ENCODE measurements at regions not wholly inside any gene's neighbourhood (a gene's known extent, or its start where the extent isn't known, plus 50 kb on each side); places are given as distances from the start of the nearest gene placed in this dataset.

- no peaks in the 10 kb centered on the region for H3K4me1 Mint-ChIP-seq (ENCODE audit: low read depth)
- no peak overlapping the region for H3K27ac Mint-ChIP-seq
Observed at GRCh38 chrX:36753602-36754001, 254.6 kb upstream of the FAM47C start.

GRCh38 chrX:36787752-36788151 lies 220.4 kb upstream of the FAM47C start:
- H3K9me3 Mint-ChIP-seq = no peaks in the 10 kb centered on the region
- H3K27me3 Mint-ChIP-seq = no peaks in the 10 kb centered on the region
- intact Hi-C loops (cut with micrococcal nuclease) = no loop called here
- H3K4me3 Mint-ChIP-seq = no peak overlapping the region
- CTCF ChIA-PET = no interaction called here
- H3K27ac Mint-ChIP-seq = no peak overlapping the region
- H3K4me1 Mint-ChIP-seq (ENCODE audit: low read depth) = no peaks in the 10 kb centered on the region
- POLR2A ChIA-PET = no interaction called here
- no peak for DNase-seq
- H3K36me3 Mint-ChIP-seq = no peaks in the 10 kb centered on the region

More at GRCh38 chrX:36753602-36754001, 254.6 kb upstream of the FAM47C start:
- intact Hi-C loops (cut with micrococcal nuclease) = no loop called here
- Mint-ChIP-seq H3K36me3 (no peaks in the 10 kb centered on the region), H3K9me3 (no peaks in the 10 kb centered on the region), H3K27me3 (no peaks in the 10 kb centered on the region), H3K4me3 (no peak overlapping the region)
- POLR2A ChIA-PET = no interaction called here
- no peak for DNase-seq
- CTCF ChIA-PET = no interaction called here

GRCh38 chrX:36803151-36803550 lies 205.0 kb upstream of the FAM47C start:
- no peaks in the 10 kb centered on the region for H3K27me3 Mint-ChIP-seq
- no peaks in the 10 kb centered on the region for H3K4me1 Mint-ChIP-seq (ENCODE audit: low read depth)
- no peaks in the 10 kb centered on the region for H3K9me3 Mint-ChIP-seq
- H3K4me3 Mint-ChIP-seq = no peak overlapping the region
- H3K27ac Mint-ChIP-seq = no peak overlapping the region
- POLR2A ChIA-PET = no interaction called here
- intact Hi-C loops (cut with micrococcal nuclease) = no loop called here
- no peak for DNase-seq
- CTCF ChIA-PET = no interaction called here
- no peaks in the 10 kb centered on the region for H3K36me3 Mint-ChIP-seq

- no peaks in the 10 kb centered on the region for H3K9me3 Mint-ChIP-seq
- H3K27me3 Mint-ChIP-seq = no peaks in the 10 kb centered on the region
- intact Hi-C loops (cut with micrococcal nuclease) = no loop called here
- no peaks in the 10 kb centered on the region for H3K4me1 Mint-ChIP-seq (ENCODE audit: low read depth)
- CTCF ChIA-PET = no interaction called here
- no peak for DNase-seq
- no peaks in the 10 kb centered on the region for H3K36me3 Mint-ChIP-seq
- H3K4me3 Mint-ChIP-seq = no peak overlapping the region
- POLR2A ChIA-PET = no interaction called here
- no peak overlapping the region for H3K27ac Mint-ChIP-seq
Observed at GRCh38 chrX:36804066-36804465, 204.1 kb upstream of the FAM47C start.

- ChIA-PET CTCF (no interaction called here), POLR2A (no interaction called here)
- Mint-ChIP-seq H3K27me3 (no peaks in the 10 kb centered on the region), H3K9me3 (no peaks in the 10 kb centered on the region), H3K36me3 (no peaks in the 10 kb centered on the region), H3K4me3 (no peak overlapping the region), H3K27ac (no peak overlapping the region), H3K4me1 (ENCODE audit: low read depth) (no peaks in the 10 kb centered on the region)
- intact Hi-C loops (cut with micrococcal nuclease) = no loop called here
- DNase-seq = no peak
Observed at GRCh38 chrX:36844857-36845256, 163.3 kb upstream of the FAM47C start.

- H3K27me3 Mint-ChIP-seq = no peaks in the 10 kb centered on the region
- intact Hi-C loops (cut with micrococcal nuclease) = no loop called here
- no peak for DNase-seq
- ChIA-PET CTCF (no interaction called here), POLR2A (no interaction called here)
- H3K36me3 Mint-ChIP-seq = no peaks in the 10 kb centered on the region
- H3K4me1 Mint-ChIP-seq (ENCODE audit: low read depth) = no peaks in the 10 kb centered on the region
- H3K9me3 Mint-ChIP-seq = no peaks in the 10 kb centered on the region
- no peak overlapping the region for H3K4me3 Mint-ChIP-seq
- H3K27ac Mint-ChIP-seq = no peak overlapping the region
Observed at GRCh38 chrX:36847496-36847895, 160.7 kb upstream of the FAM47C start.

GRCh38 chrX:36849407-36849806 lies 158.8 kb upstream of the FAM47C start:
- no peak for DNase-seq
- Mint-ChIP-seq H3K4me3 (no peak overlapping the region), H3K27me3 (no peaks in the 10 kb centered on the region)

GRCh38 chrX:36856849-36857248 lies 151.3 kb upstream of the FAM47C start:
- no peak overlapping the region for H3K4me3 Mint-ChIP-seq
- H3K36me3 Mint-ChIP-seq = no peaks in the 10 kb centered on the region
- CTCF ChIA-PET = no interaction called here
- intact Hi-C loops (cut with micrococcal nuclease) = no loop called here
- H3K9me3 Mint-ChIP-seq = no peaks in the 10 kb centered on the region
- H3K27me3 Mint-ChIP-seq = no peaks in the 10 kb centered on the region
- H3K27ac Mint-ChIP-seq = no peak overlapping the region
- no peak for DNase-seq
- POLR2A ChIA-PET = no interaction called here
- H3K4me1 Mint-ChIP-seq (ENCODE audit: low read depth) = no peaks in the 10 kb centered on the region

More at GRCh38 chrX:36849407-36849806, 158.8 kb upstream of the FAM47C start:
- ChIA-PET POLR2A (no interaction called here), CTCF (no interaction called here)
- no peaks in the 10 kb centered on the region for H3K9me3 Mint-ChIP-seq
- no peaks in the 10 kb centered on the region for H3K4me1 Mint-ChIP-seq (ENCODE audit: low read depth)
- H3K36me3 Mint-ChIP-seq = no peaks in the 10 kb centered on the region
- intact Hi-C loops (cut with micrococcal nuclease) = no loop called here
- no peak overlapping the region for H3K27ac Mint-ChIP-seq

- no peak for DNase-seq
- ChIA-PET POLR2A (no interaction called here), CTCF (no interaction called here)
- Mint-ChIP-seq H3K4me3 (no peak overlapping the region), H3K27ac (no peak overlapping the region), H3K4me1 (ENCODE audit: low read depth) (no peaks in the 10 kb centered on the region), H3K36me3 (no peaks in the 10 kb centered on the region), H3K27me3 (no peaks in the 10 kb centered on the region), H3K9me3 (no peaks in the 10 kb centered on the region)
- intact Hi-C loops (cut with micrococcal nuclease) = no loop called here
Observed at GRCh38 chrX:36859231-36859630, 148.9 kb upstream of the FAM47C start.

GRCh38 chrX:36861601-36862000 lies 146.6 kb upstream of the FAM47C start:
- Mint-ChIP-seq H3K9me3 (no peaks in the 10 kb centered on the region), H3K36me3 (no peaks in the 10 kb centered on the region), H3K4me3 (no peak overlapping the region), H3K4me1 (ENCODE audit: low read depth) (no peaks in the 10 kb centered on the region), H3K27me3 (no peaks in the 10 kb centered on the region), H3K27ac (no peak overlapping the region)
- ChIA-PET POLR2A (no interaction called here), CTCF (no interaction called here)
- DNase-seq = no peak
- intact Hi-C loops (cut with micrococcal nuclease) = no loop called here

GRCh38 chrX:36867143-36867542 lies 141.0 kb upstream of the FAM47C start:
- H3K36me3 Mint-ChIP-seq = no peaks in the 10 kb centered on the region
- H3K27me3 Mint-ChIP-seq = no peaks in the 10 kb centered on the region
- no peak overlapping the region for H3K4me3 Mint-ChIP-seq
- POLR2A ChIA-PET = no interaction called here
- intact Hi-C loops (cut with micrococcal nuclease) = no loop called here
- no peaks in the 10 kb centered on the region for H3K4me1 Mint-ChIP-seq (ENCODE audit: low read depth)
- H3K27ac Mint-ChIP-seq = no peak overlapping the region
- DNase-seq = no peak
- CTCF ChIA-PET = no interaction called here
- H3K9me3 Mint-ChIP-seq = no peaks in the 10 kb centered on the region

GRCh38 chrX:36868592-36868991 lies 139.6 kb upstream of the FAM47C start:
- no peak for DNase-seq
- H3K27me3 Mint-ChIP-seq = no peaks in the 10 kb centered on the region
- H3K9me3 Mint-ChIP-seq = no peaks in the 10 kb centered on the region
- POLR2A ChIA-PET = no interaction called here
- intact Hi-C loops (cut with micrococcal nuclease) = no loop called here
- CTCF ChIA-PET = interaction anchor here (0.6 kb wide), 1 partner anchor 951 kb away, joined by 4 read pairs; no protein-coding TSS in a partner anchor
- no peaks in the 10 kb centered on the region for H3K36me3 Mint-ChIP-seq
- H3K4me3 Mint-ChIP-seq = no peak overlapping the region
- H3K27ac Mint-ChIP-seq = no peak overlapping the region
- no peaks in the 10 kb centered on the region for H3K4me1 Mint-ChIP-seq (ENCODE audit: low read depth)

- no peak overlapping the region for H3K27ac Mint-ChIP-seq
- H3K9me3 Mint-ChIP-seq = no peaks in the 10 kb centered on the region
- CTCF ChIA-PET = interaction anchor here (0.6 kb wide), 1 partner anchor 1508 kb away, joined by 3 read pairs; no protein-coding TSS in a partner anchor
- H3K4me1 Mint-ChIP-seq (ENCODE audit: low read depth) = no peaks in the 10 kb centered on the region
- POLR2A ChIA-PET = no interaction called here
- no peaks in the 10 kb centered on the region for H3K27me3 Mint-ChIP-seq
- H3K36me3 Mint-ChIP-seq = no peaks in the 10 kb centered on the region
- intact Hi-C loops (cut with micrococcal nuclease) = no loop called here
- no peak overlapping the region for H3K4me3 Mint-ChIP-seq
- DNase-seq = no peak
Observed at GRCh38 chrX:36869457-36869856, 138.7 kb upstream of the FAM47C start.

- Mint-ChIP-seq H3K9me3 (no peaks in the 10 kb centered on the region), H3K27ac (no peak overlapping the region), H3K4me1 (ENCODE audit: low read depth) (no peaks in the 10 kb centered on the region), H3K27me3 (no peaks in the 10 kb centered on the region), H3K36me3 (no peaks in the 10 kb centered on the region), H3K4me3 (no peak overlapping the region)
- ChIA-PET POLR2A (no interaction called here), CTCF (no interaction called here)
- DNase-seq = no peak
- intact Hi-C loops (cut with micrococcal nuclease) = no loop called here
Observed at GRCh38 chrX:36897690-36898089, 110.5 kb upstream of the FAM47C start.
